ENCODE measurements at regions not wholly inside any gene's neighbourhood (a gene's known extent, or its start where the extent isn't known, plus 50 kb on each side); places are given as distances from the start of the nearest gene placed in this dataset.

DNA sequence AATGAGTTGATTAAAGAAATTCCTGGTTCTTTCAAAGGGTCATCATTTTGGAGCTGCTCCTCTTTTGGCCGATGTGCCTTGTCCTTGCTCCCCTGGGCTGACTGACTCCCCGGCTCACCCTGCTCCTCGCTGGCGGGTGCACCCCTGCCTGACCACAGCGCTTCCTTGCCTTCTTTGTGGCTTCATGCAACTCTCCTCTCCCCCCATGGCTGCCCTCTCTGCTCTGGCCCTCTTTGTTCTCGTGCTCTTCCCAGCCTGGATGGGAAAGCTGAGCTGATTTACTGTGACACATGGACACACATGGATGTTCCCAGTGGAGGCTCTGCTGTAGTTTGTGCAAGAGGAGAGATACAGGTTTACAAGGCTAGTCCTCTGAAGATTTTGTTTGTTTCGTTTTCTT lies 234.6 kb downstream of the HAUS1 start:
- no peak for TF ChIP-seq MAFK (IDR thresholded peaks at IDR 0.05; ENCODE audit: low read depth, low read length)
- TF ChIP-seq, protein P1, sequence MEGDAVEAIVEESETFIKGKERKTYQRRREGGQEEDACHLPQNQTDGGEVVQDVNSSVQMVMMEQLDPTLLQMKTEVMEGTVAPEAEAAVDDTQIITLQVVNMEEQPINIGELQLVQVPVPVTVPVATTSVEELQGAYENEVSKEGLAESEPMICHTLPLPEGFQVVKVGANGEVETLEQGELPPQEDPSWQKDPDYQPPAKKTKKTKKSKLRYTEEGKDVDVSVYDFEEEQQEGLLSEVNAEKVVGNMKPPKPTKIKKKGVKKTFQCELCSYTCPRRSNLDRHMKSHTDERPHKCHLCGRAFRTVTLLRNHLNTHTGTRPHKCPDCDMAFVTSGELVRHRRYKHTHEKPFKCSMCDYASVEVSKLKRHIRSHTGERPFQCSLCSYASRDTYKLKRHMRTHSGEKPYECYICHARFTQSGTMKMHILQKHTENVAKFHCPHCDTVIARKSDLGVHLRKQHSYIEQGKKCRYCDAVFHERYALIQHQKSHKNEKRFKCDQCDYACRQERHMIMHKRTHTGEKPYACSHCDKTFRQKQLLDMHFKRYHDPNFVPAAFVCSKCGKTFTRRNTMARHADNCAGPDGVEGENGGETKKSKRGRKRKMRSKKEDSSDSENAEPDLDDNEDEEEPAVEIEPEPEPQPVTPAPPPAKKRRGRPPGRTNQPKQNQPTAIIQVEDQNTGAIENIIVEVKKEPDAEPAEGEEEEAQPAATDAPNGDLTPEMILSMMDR (IDR thresholded peaks at IDR 0.05; ENCODE audit: control extremely low read depth in 1 of 3, insufficient read depth in 1 of 3, low read depth in 1 of 3, low read length in 3 of 3), result no peak

All from H1 (cell line).